COLO829 (cell line): ENCODE measurements at regions not wholly inside any gene's neighbourhood (a gene's known extent, or its start where the extent isn't known, plus 50 kb on each side); places are given as distances from the start of the nearest gene placed in this dataset.
"Not testable (repeated sequence)": the region's sequence is repeated elsewhere in the genome, so short reads cannot be mapped to it uniquely, and the experiment has no call there.

Source experiments
- DNase-seq: peaks from one replicate; pipeline ENCODE4 v3.0.0; 2012; ENCODE audit warnings: low spot score

GRCh38 chr13:21228738-21229137 is 52.3 kb downstream of the MRPL57 start:
- DNase-seq: no peak

DNA sequence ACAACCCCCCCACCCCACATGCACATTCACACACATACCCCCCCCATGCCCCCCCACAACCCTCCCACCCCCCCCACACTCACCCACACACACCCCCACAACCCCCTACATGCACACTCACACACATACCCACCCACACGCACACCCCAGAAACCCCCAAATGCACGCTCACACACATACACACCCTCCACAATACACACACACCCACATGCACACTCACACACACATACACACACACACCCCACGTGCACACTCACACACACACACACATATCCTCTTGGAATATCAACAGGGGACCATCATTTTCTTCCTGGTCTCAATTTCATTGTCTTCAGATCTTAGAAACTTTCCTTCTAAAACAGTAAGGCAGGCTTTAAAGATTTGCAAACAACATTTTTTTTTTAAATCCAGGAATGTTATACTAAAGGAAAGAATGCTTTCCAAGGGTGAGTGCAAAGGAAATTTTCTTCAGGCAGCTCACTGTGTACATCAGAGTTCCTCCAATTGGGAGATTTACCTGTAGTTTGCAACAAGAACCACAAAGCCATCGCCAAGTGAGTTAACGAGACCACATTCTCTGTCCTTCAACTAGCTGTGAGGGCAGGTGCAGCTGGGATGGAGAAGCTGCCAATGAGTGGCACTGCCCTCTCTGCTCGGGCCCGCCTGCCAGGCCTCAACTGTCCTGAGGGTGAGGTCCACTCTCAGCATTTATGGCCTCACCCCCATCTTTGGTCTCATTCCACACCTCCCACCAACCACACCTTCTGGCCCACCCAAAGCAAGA is 53.0 kb downstream of the MRPL57 start:
- DNase-seq: no peak

DNA sequence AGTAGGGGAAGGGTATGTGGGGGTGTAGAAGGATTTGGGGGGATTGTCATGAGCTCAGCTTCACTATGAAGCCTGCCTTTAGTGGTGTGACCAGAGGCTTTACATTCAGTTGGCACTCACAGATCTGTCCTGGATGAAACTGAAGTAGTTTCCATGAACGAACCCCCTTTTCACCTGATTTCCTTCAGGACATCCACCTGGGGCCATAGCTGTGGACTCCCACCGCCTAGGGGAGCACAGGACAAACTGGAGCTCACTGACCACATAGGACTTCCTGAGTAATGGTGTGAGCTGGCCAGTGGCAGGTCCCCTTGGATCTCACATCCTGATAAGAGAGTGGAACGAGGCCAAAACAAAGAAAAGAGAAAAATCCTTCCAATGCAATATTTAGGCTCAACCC is 54.1 kb downstream of the MRPL57 start:
- DNase-seq: no peak

DNA sequence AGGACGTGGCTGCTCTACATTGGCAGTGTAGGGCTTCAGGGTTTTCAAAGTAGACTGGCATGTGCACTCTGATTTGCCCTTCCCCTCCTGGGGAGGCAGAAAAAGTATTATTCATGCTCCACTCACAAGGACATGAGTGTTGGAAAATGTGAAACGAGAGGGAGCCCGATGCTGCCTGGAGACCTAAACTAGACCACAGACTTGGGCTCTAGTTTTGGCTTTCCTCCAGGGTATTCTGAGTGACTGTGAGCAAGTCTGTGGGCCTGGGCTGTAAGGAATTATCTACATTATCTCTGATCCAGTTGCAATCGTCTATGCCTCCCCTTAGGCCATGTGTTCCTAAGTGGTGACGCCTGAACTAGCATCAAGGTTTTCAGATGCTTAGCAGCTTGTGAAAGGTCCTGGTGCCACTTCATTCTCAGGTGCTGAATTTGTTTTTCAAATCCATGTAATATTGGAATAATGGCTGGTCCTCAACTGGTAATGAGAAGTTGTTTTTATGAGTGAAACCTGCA is 55.0 kb downstream of the MRPL57 start:
- no peak for DNase-seq

GRCh38 chr13:21232196-21232595 is 55.7 kb downstream of the MRPL57 start:
- DNase-seq: no peak

DNA sequence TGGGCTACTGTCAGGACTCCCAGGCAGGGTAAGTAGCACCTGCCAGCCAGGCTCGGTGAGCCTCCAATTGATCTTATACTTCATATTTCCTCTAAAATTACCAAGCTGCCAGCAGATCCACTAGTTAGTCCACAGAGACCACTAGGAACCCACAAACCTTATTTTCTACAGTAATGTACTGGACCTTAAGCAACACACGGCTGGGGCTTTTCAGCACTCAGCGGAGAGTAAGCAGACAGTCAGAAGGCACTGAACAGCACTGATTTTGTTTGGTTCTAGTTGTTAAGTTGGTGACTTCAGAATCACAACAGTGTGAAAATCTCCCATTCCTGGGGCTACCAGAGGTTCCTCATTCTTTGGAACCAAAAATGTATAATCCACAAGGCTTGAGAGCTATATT is 56.1 kb downstream of the MRPL57 start:
- DNase-seq: no peak

DNA sequence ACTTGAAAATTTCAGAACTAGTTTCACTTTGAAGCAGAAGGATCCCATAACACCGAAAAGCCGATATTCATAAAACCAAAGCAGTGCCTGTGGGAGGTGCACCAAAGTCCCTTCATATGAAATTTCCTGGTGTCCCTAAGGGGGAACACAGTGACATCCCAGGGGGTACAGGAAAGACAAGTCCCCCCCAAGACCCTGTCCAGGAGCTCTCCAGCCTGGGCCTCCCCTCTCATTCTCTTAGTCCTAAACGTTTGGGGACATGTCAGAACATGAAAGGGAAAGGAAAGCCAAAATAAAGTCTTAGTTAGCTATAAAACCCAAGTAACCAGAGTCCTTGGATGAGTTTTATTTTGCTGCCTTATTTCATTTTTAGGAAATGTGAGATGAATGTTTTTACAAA is 56.6 kb downstream of the MRPL57 start:
- DNase-seq: no peak

GRCh38 chr13:21234526-21234925 is 58.1 kb downstream of the MRPL57 start:
- no peak for DNase-seq

- DNase-seq: no peak
Measured at GRCh38 chr13:21235174-21235573, 58.7 kb downstream of the MRPL57 start.

- DNase-seq: no peak
Measured at GRCh38 chr13:21237081-21237480, 60.6 kb downstream of the MRPL57 start.

DNA sequence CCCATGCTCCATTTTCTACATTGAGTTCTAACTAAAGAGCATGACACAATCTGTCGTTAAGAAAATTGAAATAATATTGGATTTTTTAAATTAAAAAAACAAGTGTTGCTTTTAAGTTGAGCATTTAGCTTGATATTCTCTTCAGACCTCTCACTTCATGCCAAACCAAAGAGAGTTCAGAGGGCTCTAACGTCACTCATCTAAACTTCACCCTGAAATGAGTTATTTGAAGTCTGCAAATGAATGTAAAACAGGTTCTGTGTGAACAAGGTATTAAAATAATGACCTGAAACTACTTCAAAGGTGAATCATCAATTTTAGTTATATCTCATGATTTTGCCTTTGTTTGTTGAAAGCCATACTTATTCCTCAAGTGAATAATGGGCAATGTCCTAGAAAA is 61.8 kb downstream of the MRPL57 start:
- DNase-seq: no peak

DNA sequence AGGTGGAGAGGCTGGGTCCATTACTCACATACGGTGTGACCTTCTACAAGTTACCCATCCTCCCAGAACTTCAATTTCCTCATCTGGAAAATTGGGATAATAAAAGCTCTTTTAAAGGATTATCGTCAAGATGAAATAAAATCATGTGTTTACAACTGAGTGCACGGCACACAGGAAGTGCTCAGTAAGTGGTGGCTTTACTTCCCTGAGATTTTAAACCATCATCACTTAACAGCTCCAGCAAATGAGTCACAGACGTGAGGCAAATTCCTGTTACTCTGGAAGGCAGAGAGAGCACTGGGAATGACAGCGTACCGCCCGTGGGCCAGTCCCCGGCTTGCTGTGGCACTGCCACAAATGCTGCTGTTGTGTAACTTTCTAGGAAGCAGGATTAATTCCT is 64.1 kb downstream of the MRPL57 start:
- DNase-seq: peak; percentile 15

GRCh38 chr13:21242236-21242635 is 65.8 kb downstream of the MRPL57 start:
- DNase-seq: no peak

GRCh38 chr13:21243045-21243897 is 66.8 kb downstream of the MRPL57 start:
- no peak for DNase-seq

GRCh38 chr13:21243898-21244184 is 67.4 kb downstream of the MRPL57 start:
- DNase-seq: not testable (repeated sequence)

DNA sequence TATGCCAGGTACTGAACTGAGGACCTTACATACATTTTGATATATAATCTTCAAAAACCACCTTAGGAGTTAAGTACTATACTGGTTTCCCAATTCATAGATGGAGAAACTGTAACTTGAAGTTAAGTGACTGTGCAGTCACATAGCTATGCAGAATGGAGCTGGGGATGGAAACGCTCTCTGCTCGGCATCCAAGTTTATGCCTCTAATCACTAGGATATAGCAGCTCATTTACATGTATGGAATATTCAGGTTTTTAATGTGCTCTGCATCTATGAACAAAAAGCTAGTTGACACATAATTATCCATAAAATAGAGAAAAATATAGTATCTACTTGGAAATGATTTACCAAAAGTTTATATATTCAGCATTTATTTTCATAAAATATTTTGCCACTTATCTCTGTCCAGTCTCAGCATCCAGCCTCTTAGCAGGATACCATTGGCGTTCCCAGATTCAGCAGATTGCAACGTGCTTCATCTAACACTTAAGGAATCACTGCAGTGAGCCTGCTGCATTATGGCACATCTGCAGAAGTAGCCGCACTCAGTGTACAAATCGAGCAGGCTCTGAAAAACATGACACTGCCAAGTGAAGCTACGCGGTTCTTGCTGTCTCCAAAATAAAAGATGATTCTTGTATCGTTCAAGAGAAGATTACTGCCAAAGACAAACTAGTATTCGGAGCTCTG is 70.4 kb downstream of the MRPL57 start:
- no peak for DNase-seq

GRCh38 chr13:21256351-21256761 is 79.9 kb downstream of the MRPL57 start:
- DNase-seq: no peak

GRCh38 chr13:21256891-21257290 is 80.4 kb downstream of the MRPL57 start:
- DNase-seq: no peak

DNA sequence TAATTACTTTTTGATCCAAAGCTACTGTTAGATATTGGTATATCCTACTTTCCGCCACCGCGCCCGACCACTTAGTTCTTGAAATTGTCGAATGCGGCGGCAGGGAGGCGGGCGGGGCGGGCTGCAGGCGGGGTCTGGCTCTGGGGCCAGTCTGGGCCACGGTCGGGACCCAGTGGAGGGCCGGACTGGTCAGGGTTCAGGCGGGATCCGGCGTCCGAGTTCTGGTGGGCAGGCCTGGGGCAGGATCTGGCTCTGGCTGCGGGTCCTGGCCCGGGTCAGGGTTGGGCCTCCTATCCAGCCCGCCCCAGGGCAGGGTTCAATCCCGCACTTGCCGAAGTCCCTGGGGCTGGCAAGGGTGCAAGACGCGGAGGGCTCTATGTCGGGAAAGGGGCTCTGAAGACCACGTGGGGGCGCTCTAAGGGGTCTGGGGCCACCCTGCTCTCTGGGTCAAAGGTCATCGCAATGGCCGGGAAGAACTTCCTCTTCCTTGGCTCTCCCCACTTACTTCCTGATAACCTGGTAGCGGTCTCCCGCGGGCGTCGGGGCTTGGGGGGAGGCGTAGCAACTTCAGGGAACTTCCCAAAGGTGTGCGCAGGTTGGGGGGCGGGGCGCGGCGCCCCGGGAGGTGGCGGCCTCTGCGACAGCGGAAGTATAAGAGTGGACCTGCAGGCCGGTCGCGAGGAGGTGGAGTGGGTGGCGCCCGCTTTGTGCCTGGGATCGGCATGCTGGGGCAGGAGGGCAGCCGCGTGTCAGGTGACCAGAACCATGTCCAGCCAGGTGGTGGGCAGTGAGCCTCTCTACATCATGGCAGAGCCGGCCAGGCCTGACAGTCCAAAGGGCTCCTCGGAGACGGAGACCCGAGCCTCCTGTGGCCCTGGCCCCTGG is 83.4 kb downstream of the MRPL57 start:
- no peak for DNase-seq

DNA sequence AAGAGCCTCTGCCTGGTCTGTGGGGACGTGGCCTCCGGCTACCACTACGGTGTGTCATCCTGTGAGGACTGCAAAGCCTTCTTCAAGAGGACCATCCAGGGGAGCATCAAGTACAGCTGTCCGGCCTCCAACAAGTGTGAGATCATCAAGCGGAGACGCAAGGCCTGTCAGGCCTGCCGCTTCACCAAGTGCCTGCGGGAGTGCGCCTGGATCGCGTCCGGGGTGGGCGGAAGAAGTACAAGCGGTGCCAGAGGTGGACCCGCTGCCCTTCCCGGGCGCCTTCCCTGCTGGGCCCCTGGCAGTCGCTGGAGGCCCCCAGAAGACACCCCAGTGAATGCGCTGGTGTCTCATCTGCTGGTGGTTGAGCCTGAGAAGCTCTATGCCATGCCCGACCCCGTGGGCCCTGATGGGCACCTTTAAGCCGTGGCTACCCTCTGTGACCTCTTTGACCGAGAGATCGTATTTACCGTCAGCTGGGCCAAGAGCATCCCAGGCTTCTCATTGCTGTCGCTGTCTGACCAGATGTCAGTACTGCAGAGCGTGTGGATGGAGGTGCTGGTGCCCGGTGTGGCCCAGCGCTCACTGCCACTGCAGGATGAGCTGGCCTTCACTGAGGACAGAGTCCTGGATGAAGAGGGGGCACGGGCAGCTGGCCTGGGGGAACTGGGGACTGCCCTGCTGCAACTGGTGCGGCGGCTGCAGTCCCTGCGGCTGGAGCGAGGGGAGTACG is 84.3 kb downstream of the MRPL57 start:
- DNase-seq: not testable (repeated sequence)
